ENCODE measurements at regions not wholly inside any gene's neighbourhood (a gene's known extent, or its start where the extent isn't known, plus 50 kb on each side); places are given as distances from the start of the nearest gene placed in this dataset.

- TF ChIP-seq CTCF (IDR thresholded peaks at IDR 0.05) (no peak), POLR2A (IDR thresholded peaks at IDR 0.05) (no peak), POLR2AphosphoS5 (IDR thresholded peaks at IDR 0.05) (no peak)
Observed at GRCh38 chr21:22743085-22743484, 1744.9 kb downstream of the NCAM2 start.

All from breast epithelium (tissue), 3 donors.